ENCODE measurements at regions not wholly inside any gene's neighbourhood (a gene's known extent, or its start where the extent isn't known, plus 50 kb on each side); places are given as distances from the start of the nearest gene placed in this dataset.

- Histone ChIP-seq H3K27ac (no peak overlapping the region), H3K4me1 (peaks cover 20% of the 10 kb centered on the region), H3K9me3 (no peaks in the 10 kb centered on the region), H3K4me3 (no peak overlapping the region), H3K36me3 (no peaks in the 10 kb centered on the region), H3K27me3 (no peaks in the 10 kb centered on the region)
- WGBS = 92% methylated on average over 9 of the region's 9 CpGs
- no peak for DNase-seq (ENCODE audit: low spot score in 2 of 2)
- TF ChIP-seq POLR2AphosphoS5 (IDR thresholded peaks at IDR 0.05) (no peak), CTCF (IDR thresholded peaks at IDR 0.05) (no peak), EP300 (IDR thresholded peaks at IDR 0.05) (no peak), POLR2A (IDR thresholded peaks at IDR 0.05) (no peak)
Observed at GRCh38 chr1:67540025-67540732, 110.0 kb upstream of the SERBP1 start.

DNA sequence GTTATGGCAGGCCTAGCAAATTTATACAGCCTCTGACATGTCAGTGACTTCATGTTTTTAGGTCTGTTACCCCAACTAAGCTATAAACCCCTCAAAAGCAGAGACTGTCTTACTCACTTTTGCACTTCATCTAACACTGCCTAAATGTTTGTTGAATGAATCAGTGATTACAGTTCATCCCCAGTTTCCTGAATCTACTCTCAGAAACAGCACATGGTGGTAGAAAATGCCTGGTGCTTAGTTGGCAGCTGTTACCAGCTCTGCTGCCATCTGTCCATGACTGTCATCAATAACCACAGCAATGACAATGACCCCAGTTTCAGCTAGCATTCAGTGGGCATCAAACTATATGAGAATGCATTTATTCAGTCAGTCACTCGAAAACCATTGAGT, 110.5 kb upstream of the SERBP1 start:
- Histone ChIP-seq H3K9me3 (no peaks in the 10 kb centered on the region), H3K4me3 (no peak overlapping the region), H3K27me3 (no peaks in the 10 kb centered on the region), H3K27ac (no peak overlapping the region), H3K36me3 (no peaks in the 10 kb centered on the region), H3K4me1 (peaks cover 18% of the 10 kb centered on the region)
- no peak for DNase-seq (ENCODE audit: low spot score in 2 of 2)
- WGBS = 94% methylated on average over 1 of the region's 1 CpG
- TF ChIP-seq POLR2A (IDR thresholded peaks at IDR 0.05) = no peak
- no peak for TF ChIP-seq EP300 (IDR thresholded peaks at IDR 0.05)
- TF ChIP-seq POLR2AphosphoS5 (IDR thresholded peaks at IDR 0.05) = no peak
- no peak for TF ChIP-seq CTCF (IDR thresholded peaks at IDR 0.05)

DNA sequence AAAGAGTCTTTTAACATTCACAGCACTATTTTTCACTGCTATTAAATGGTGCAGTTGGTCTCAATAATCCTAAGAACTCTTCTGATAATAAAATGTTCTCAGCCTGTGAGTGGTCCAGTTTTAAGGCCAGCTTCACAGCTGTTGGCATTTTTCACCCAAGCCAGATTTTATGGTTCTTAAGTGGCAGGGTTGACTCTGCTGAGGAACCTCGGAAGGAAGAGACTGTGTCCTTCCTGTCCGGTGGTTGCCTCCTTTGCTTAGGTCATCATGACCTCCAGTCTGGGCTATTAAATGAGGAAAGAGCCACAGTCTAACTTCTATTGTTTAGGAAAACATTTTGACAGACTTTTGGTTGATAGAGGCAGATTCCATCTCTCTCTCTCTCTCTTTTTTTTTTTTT, 112.5 kb upstream of the SERBP1 start:
- no CpG with 5 or more reads among the region's 2 CpGs for WGBS
- Histone ChIP-seq H3K27ac (no peak overlapping the region), H3K27me3 (no peaks in the 10 kb centered on the region), H3K36me3 (no peaks in the 10 kb centered on the region), H3K4me3 (no peak overlapping the region), H3K9me3 (no peaks in the 10 kb centered on the region), H3K4me1 (peaks cover 2% of the 10 kb centered on the region)
- no peak for DNase-seq (ENCODE audit: low spot score in 2 of 2)
- TF ChIP-seq POLR2AphosphoS5 (IDR thresholded peaks at IDR 0.05) = no peak
- TF ChIP-seq CTCF (IDR thresholded peaks at IDR 0.05) = no peak
- TF ChIP-seq EP300 (IDR thresholded peaks at IDR 0.05) = no peak
- TF ChIP-seq POLR2A (IDR thresholded peaks at IDR 0.05) = no peak

DNA sequence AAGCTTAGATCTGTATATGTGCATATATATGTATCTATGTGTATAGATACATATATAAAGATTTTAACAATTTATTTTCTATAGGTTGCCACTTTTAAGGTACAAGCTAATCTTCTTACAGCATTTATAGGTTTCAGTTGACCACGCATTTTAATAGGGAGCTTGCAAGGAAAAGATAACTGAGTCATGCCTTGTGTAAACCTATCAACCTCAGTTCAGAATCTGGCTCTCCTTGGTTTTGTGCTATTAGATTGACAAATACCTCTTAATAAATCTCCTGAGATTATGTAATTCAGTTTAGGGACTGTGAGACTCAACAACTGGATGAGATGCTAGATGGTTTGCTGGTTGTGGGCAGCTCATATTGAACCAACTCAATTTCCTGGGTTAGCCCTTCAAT, 114.7 kb upstream of the SERBP1 start:
- H3K4me3 ChIP-seq = no peak overlapping the region
- no peak for DNase-seq (ENCODE audit: low spot score in 2 of 2)
- no peaks in the 10 kb centered on the region for H3K36me3 ChIP-seq
- H3K27me3 ChIP-seq = no peaks in the 10 kb centered on the region
- no peak overlapping the region for H3K27ac ChIP-seq
- H3K4me1 ChIP-seq = no peaks in the 10 kb centered on the region
- no peaks in the 10 kb centered on the region for H3K9me3 ChIP-seq
- no peak for TF ChIP-seq EP300 (IDR thresholded peaks at IDR 0.05)
- TF ChIP-seq POLR2AphosphoS5 (IDR thresholded peaks at IDR 0.05) = no peak
- no peak for TF ChIP-seq CTCF (IDR thresholded peaks at IDR 0.05)
- TF ChIP-seq POLR2A (IDR thresholded peaks at IDR 0.05) = no peak
- 93% methylated on average over 1 of the region's 1 CpG for WGBS

DNA sequence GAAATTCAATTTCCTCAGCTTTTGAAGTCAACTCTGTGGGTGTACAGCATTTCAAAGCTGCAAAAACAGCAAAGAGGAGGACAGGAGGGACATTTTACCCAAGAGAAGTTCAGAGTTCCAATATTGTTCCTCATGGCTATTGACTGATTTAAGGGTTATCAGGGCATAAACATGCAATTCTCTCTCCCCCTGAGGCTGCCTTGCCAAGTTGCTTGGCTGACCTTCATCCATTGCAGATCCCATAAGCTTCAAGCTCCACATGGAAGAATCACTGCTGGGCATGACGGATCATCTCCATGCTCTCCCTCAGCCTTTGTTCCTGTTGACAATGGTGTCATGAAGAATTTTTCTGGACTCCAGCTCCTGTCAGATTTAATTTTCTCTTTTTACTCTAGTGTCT, 115.2 kb upstream of the SERBP1 start:
- Histone ChIP-seq H3K9me3 (no peaks in the 10 kb centered on the region), H3K27me3 (no peaks in the 10 kb centered on the region), H3K27ac (no peak overlapping the region), H3K36me3 (no peaks in the 10 kb centered on the region), H3K4me3 (no peak overlapping the region), H3K4me1 (no peaks in the 10 kb centered on the region)
- no peak for DNase-seq (ENCODE audit: low spot score in 2 of 2)
- TF ChIP-seq POLR2AphosphoS5 (IDR thresholded peaks at IDR 0.05) = no peak
- no peak for TF ChIP-seq CTCF (IDR thresholded peaks at IDR 0.05)
- no peak for TF ChIP-seq EP300 (IDR thresholded peaks at IDR 0.05)
- TF ChIP-seq POLR2A (IDR thresholded peaks at IDR 0.05) = no peak
- WGBS = 94% methylated on average over 1 of the region's 1 CpG
